Colonic mucosa (tissue), 4 donors: ENCODE measurements at regions not wholly inside any gene's neighbourhood (a gene's known extent, or its start where the extent isn't known, plus 50 kb on each side); places are given as distances from the start of the nearest gene placed in this dataset.

Experiments used
- DNase-seq: peaks from one replicate; pipeline ENCODE4 v3.0.0-alpha.2; 2020
- H3K27ac ChIP-seq: fragments of 200-600 bp; one replicate; pipeline ENCODE4 v1.8.0; 2021
- H3K27me3 ChIP-seq: fragments of 200-600 bp; one replicate; pipeline ENCODE4 v1.8.0; 2021
- H3K36me3 ChIP-seq: fragments of 200-600 bp; one replicate; pipeline ENCODE4 v1.8.0; 2021
- H3K4me1 ChIP-seq: fragments of 200-600 bp; one replicate; pipeline ENCODE4 v1.8.0; 2021; ENCODE audit warnings: mild to moderate bottlenecking
- H3K4me3 ChIP-seq: fragments of 200-600 bp; one replicate; pipeline ENCODE4 v1.8.0; 2021
- H3K9ac ChIP-seq, 2 donors: one replicate each; pipeline ENCODE4 v1.7.0; 2013; ENCODE audit warnings: control low read depth in 2 of 2, low read depth in 2 of 2, low read length in 2 of 2
- H3K9me3 ChIP-seq: fragments of 200-600 bp; one replicate; pipeline ENCODE4 v1.8.0; 2021
- CTCF ChIP-seq: fragments of 200-600 bp; IDR thresholded peaks from one replicate; pipeline ENCODE4 v1.8.0; 2022; ENCODE audit warnings: antibody characterized with exemption, mild to moderate bottlenecking
- intact Hi-C: fragments of 100-400 bp; cut with DNase I; formaldehyde crosslinking; loops from one replicate; pipeline ENCODE4 v1.14.1; 2022
- donor health status: healthy.
- donor health status: DM: no; HTN: no; CAD: no.
- donor health status: DM: no; HTN: no; CAD: no.

- Histone ChIP-seq H3K4me1 (no peaks in the 10 kb centered on the region), H3K9ac (no peak overlapping the region), H3K27ac (no peak overlapping the region), H3K27me3 (no peaks in the 10 kb centered on the region), H3K4me3 (no peak overlapping the region), H3K9me3 (no peaks in the 10 kb centered on the region), H3K36me3 (no peaks in the 10 kb centered on the region)
- TF ChIP-seq CTCF = no peak
- DNase-seq = no peak
- intact Hi-C loops = no loop called here
Observed at GRCh38 chr19:30887042-30887441, 462.2 kb downstream of the TSHZ3 start.

- Histone ChIP-seq H3K27ac (no peak overlapping the region), H3K36me3 (no peaks in the 10 kb centered on the region), H3K4me3 (no peak overlapping the region), H3K4me1 (no peaks in the 10 kb centered on the region), H3K27me3 (no peaks in the 10 kb centered on the region), H3K9ac (no peak overlapping the region), H3K9me3 (no peaks in the 10 kb centered on the region)
- intact Hi-C loops = no loop called here
- DNase-seq = no peak
- no peak for TF ChIP-seq CTCF
Observed at GRCh38 chr19:30886222-30886621, 463.0 kb downstream of the TSHZ3 start.

GRCh38 chr19:30884146-30884812, 465.0 kb downstream of the TSHZ3 start:
- Histone ChIP-seq H3K9ac (no peak overlapping the region), H3K4me1 (no peaks in the 10 kb centered on the region), H3K27me3 (no peaks in the 10 kb centered on the region), H3K4me3 (no peak overlapping the region), H3K9me3 (no peaks in the 10 kb centered on the region), H3K36me3 (no peaks in the 10 kb centered on the region), H3K27ac (no peak overlapping the region)
- no peak for DNase-seq
- TF ChIP-seq CTCF = no peak
- intact Hi-C loops = no loop called here

- Histone ChIP-seq H3K9me3 (no peaks in the 10 kb centered on the region), H3K9ac (no peak overlapping the region), H3K27ac (no peak overlapping the region), H3K4me1 (no peaks in the 10 kb centered on the region), H3K36me3 (no peaks in the 10 kb centered on the region), H3K27me3 (no peaks in the 10 kb centered on the region), H3K4me3 (no peak overlapping the region)
- DNase-seq = no peak
- intact Hi-C loops = no loop called here
- TF ChIP-seq CTCF = no peak
Observed at GRCh38 chr19:30883071-30883470, 466.2 kb downstream of the TSHZ3 start.

GRCh38 chr19:30882411-30883005, 466.7 kb downstream of the TSHZ3 start:
- Histone ChIP-seq H3K27ac (no peak overlapping the region), H3K4me3 (no peak overlapping the region), H3K9ac (no peak overlapping the region), H3K4me1 (no peaks in the 10 kb centered on the region), H3K27me3 (no peaks in the 10 kb centered on the region), H3K36me3 (no peaks in the 10 kb centered on the region), H3K9me3 (no peaks in the 10 kb centered on the region)
- intact Hi-C loops = no loop called here
- TF ChIP-seq CTCF = no peak
- no peak for DNase-seq
